ENCODE measurements at regions not wholly inside any gene's neighbourhood (a gene's known extent, or its start where the extent isn't known, plus 50 kb on each side); places are given as distances from the start of the nearest gene placed in this dataset.

GRCh38 chr10:130910848-130911247 is 400.7 kb downstream of the TCERG1L start:
- H3K4me1 Mint-ChIP-seq = no peaks in the 10 kb centered on the region
- peaks cover 23% of the 10 kb centered on the region for H3K9me3 Mint-ChIP-seq
- H3K27me3 Mint-ChIP-seq = no peaks in the 10 kb centered on the region
- H3K4me3 Mint-ChIP-seq = no peak overlapping the region
- no peaks in the 10 kb centered on the region for H3K36me3 Mint-ChIP-seq
- H3K27ac Mint-ChIP-seq = no peak overlapping the region

- no peak overlapping the region for H3K4me3 Mint-ChIP-seq
- H3K27ac Mint-ChIP-seq = no peak overlapping the region
- no peaks in the 10 kb centered on the region for H3K4me1 Mint-ChIP-seq
- H3K27me3 Mint-ChIP-seq = no peaks in the 10 kb centered on the region
- peaks cover 23% of the 10 kb centered on the region for H3K9me3 Mint-ChIP-seq
- no peaks in the 10 kb centered on the region for H3K36me3 Mint-ChIP-seq
Observed at GRCh38 chr10:130913844-130914243, 397.7 kb downstream of the TCERG1L start.

GRCh38 chr10:130914367-130914766 is 397.2 kb downstream of the TCERG1L start:
- Mint-ChIP-seq H3K4me3 (no peak overlapping the region), H3K9me3 (peaks cover 23% of the 10 kb centered on the region), H3K36me3 (no peaks in the 10 kb centered on the region), H3K27me3 (no peaks in the 10 kb centered on the region), H3K27ac (no peak overlapping the region), H3K4me1 (no peaks in the 10 kb centered on the region)

- H3K27ac Mint-ChIP-seq = no peak overlapping the region
- H3K9me3 Mint-ChIP-seq = peaks cover 19% of the 10 kb centered on the region
- no peaks in the 10 kb centered on the region for H3K4me1 Mint-ChIP-seq
- H3K27me3 Mint-ChIP-seq = no peaks in the 10 kb centered on the region
- H3K4me3 Mint-ChIP-seq = no peak overlapping the region
- H3K36me3 Mint-ChIP-seq = no peaks in the 10 kb centered on the region
Observed at GRCh38 chr10:130915065-130915464, 396.5 kb downstream of the TCERG1L start.

- no peaks in the 10 kb centered on the region for H3K9me3 Mint-ChIP-seq
- no peak overlapping the region for H3K4me3 Mint-ChIP-seq
- H3K27ac Mint-ChIP-seq = no peak overlapping the region
- H3K27me3 Mint-ChIP-seq = no peaks in the 10 kb centered on the region
- H3K4me1 Mint-ChIP-seq = no peaks in the 10 kb centered on the region
- H3K36me3 Mint-ChIP-seq = no peaks in the 10 kb centered on the region
Observed at GRCh38 chr10:130921461-130921860, 390.1 kb downstream of the TCERG1L start.

GRCh38 chr10:130921911-130922440 is 389.5 kb downstream of the TCERG1L start:
- Mint-ChIP-seq H3K4me3 (no peak overlapping the region), H3K4me1 (no peaks in the 10 kb centered on the region), H3K36me3 (no peaks in the 10 kb centered on the region), H3K9me3 (no peaks in the 10 kb centered on the region), H3K27me3 (no peaks in the 10 kb centered on the region), H3K27ac (no peak overlapping the region)

- Mint-ChIP-seq H3K9me3 (no peaks in the 10 kb centered on the region), H3K4me1 (no peaks in the 10 kb centered on the region), H3K4me3 (no peak overlapping the region), H3K27me3 (no peaks in the 10 kb centered on the region), H3K36me3 (no peaks in the 10 kb centered on the region), H3K27ac (no peak overlapping the region)
Observed at GRCh38 chr10:130923596-130923995, 387.9 kb downstream of the TCERG1L start.

GRCh38 chr10:130924138-130924819 is 387.2 kb downstream of the TCERG1L start:
- no peak overlapping the region for H3K27ac Mint-ChIP-seq
- no peaks in the 10 kb centered on the region for H3K4me1 Mint-ChIP-seq
- H3K9me3 Mint-ChIP-seq = no peaks in the 10 kb centered on the region
- H3K27me3 Mint-ChIP-seq = no peaks in the 10 kb centered on the region
- H3K4me3 Mint-ChIP-seq = no peak overlapping the region
- no peaks in the 10 kb centered on the region for H3K36me3 Mint-ChIP-seq

- Mint-ChIP-seq H3K9me3 (no peaks in the 10 kb centered on the region), H3K27me3 (no peaks in the 10 kb centered on the region), H3K27ac (no peak overlapping the region), H3K4me3 (no peak overlapping the region), H3K4me1 (no peaks in the 10 kb centered on the region), H3K36me3 (no peaks in the 10 kb centered on the region)
Observed at GRCh38 chr10:130926442-130926841, 385.1 kb downstream of the TCERG1L start.

- Mint-ChIP-seq H3K27ac (no peak overlapping the region), H3K4me1 (no peaks in the 10 kb centered on the region), H3K4me3 (no peak overlapping the region), H3K9me3 (no peaks in the 10 kb centered on the region), H3K27me3 (no peaks in the 10 kb centered on the region), H3K36me3 (no peaks in the 10 kb centered on the region)
Observed at GRCh38 chr10:130927157-130927556, 384.4 kb downstream of the TCERG1L start.

- Mint-ChIP-seq H3K27me3 (no peaks in the 10 kb centered on the region), H3K36me3 (no peaks in the 10 kb centered on the region)
Observed at GRCh38 chr10:130928306-130928705, 383.2 kb downstream of the TCERG1L start.

GRCh38 chr10:130929422-130930325 is 381.8 kb downstream of the TCERG1L start:
- Mint-ChIP-seq H3K36me3 (no peaks in the 10 kb centered on the region), H3K4me3 (no peak overlapping the region), H3K27me3 (no peaks in the 10 kb centered on the region), H3K4me1 (no peaks in the 10 kb centered on the region), H3K9me3 (no peaks in the 10 kb centered on the region), H3K27ac (no peak overlapping the region)

More at GRCh38 chr10:130928306-130928705, 383.2 kb downstream of the TCERG1L start:
- H3K9me3 Mint-ChIP-seq = no peaks in the 10 kb centered on the region
- no peaks in the 10 kb centered on the region for H3K4me1 Mint-ChIP-seq
- H3K4me3 Mint-ChIP-seq = no peak overlapping the region
- H3K27ac Mint-ChIP-seq = no peak overlapping the region

- Mint-ChIP-seq H3K36me3 (no peaks in the 10 kb centered on the region), H3K4me1 (no peaks in the 10 kb centered on the region), H3K9me3 (no peaks in the 10 kb centered on the region), H3K27me3 (no peaks in the 10 kb centered on the region), H3K27ac (no peak overlapping the region), H3K4me3 (no peak overlapping the region)
Observed at GRCh38 chr10:130930821-130931220, 380.7 kb downstream of the TCERG1L start.

- Mint-ChIP-seq H3K27me3 (no peaks in the 10 kb centered on the region), H3K4me3 (no peak overlapping the region), H3K9me3 (no peaks in the 10 kb centered on the region), H3K4me1 (no peaks in the 10 kb centered on the region), H3K27ac (no peak overlapping the region), H3K36me3 (no peaks in the 10 kb centered on the region)
Observed at GRCh38 chr10:130931256-130931655, 380.3 kb downstream of the TCERG1L start.

- Mint-ChIP-seq H3K36me3 (no peaks in the 10 kb centered on the region), H3K27me3 (no peaks in the 10 kb centered on the region), H3K9me3 (no peaks in the 10 kb centered on the region), H3K4me3 (no peak overlapping the region), H3K27ac (no peak overlapping the region), H3K4me1 (no peaks in the 10 kb centered on the region)
Observed at GRCh38 chr10:130932326-130933007, 379.1 kb downstream of the TCERG1L start.

- Mint-ChIP-seq H3K27ac (no peak overlapping the region), H3K27me3 (no peaks in the 10 kb centered on the region), H3K4me3 (no peak overlapping the region), H3K36me3 (no peaks in the 10 kb centered on the region), H3K9me3 (no peaks in the 10 kb centered on the region), H3K4me1 (no peaks in the 10 kb centered on the region)
Observed at GRCh38 chr10:130933008-130933390, 378.5 kb downstream of the TCERG1L start.

Measured in activated naive CD4-positive, alpha-beta T cell treated with anti-CD3 and anti-CD28 coated beads, Interleukin-2, amount 50 U/mL, for 24 hours (primary cell).